Osteoblast (primary cell): ENCODE measurements at regions not wholly inside any gene's neighbourhood (a gene's known extent, or its start where the extent isn't known, plus 50 kb on each side); places are given as distances from the start of the nearest gene placed in this dataset.

Experiments used
- DNase-seq: peaks from one replicate; pipeline ENCODE4 v3.0.0; 2011; ENCODE audit warnings: low spot score, mixed read lengths; ENCODE audit not compliant: insufficient read length; ENCODE audit errors: missing footprints
- H2AFZ ChIP-seq: 2 replicates; pipeline ENCODE4 v1.6.0; 2011; ENCODE audit warnings: mild to moderate bottlenecking, low read length
- H3K27ac ChIP-seq: 2 replicates; pipeline ENCODE4 v1.5.1; 2011; ENCODE audit warnings: mild to moderate bottlenecking, low read depth, low read length, moderate library complexity
- H3K27me3 ChIP-seq: 2 replicates; pipeline ENCODE4 v1.6.0; 2012; ENCODE audit warnings: mild to moderate bottlenecking, control low read depth, inconsistent platforms, low read length, moderate library complexity; ENCODE audit not compliant: insufficient read depth
- H3K36me3 ChIP-seq: 2 replicates; pipeline ENCODE4 v1.5.1; 2011; ENCODE audit warnings: mild to moderate bottlenecking, low read length, control low read depth, moderate library complexity; ENCODE audit not compliant: insufficient read depth
- H3K4me1 ChIP-seq: 2 replicates; pipeline ENCODE4 v1.5.1; 2011; ENCODE audit warnings: mild to moderate bottlenecking, low read length, control low read depth, moderate library complexity; ENCODE audit not compliant: insufficient read depth
- H3K4me2 ChIP-seq: 2 replicates; pipeline ENCODE4 v1.6.0; 2011; ENCODE audit warnings: mild to moderate bottlenecking, low read length; ENCODE audit not compliant: insufficient read depth
- H3K4me3 ChIP-seq: fragments of 200-600 bp; sonication (generic); 3 replicates; pipeline ENCODE4 v1.5.1; 2012; ENCODE audit warnings: mild to moderate bottlenecking, low read length, inconsistent platforms; ENCODE audit not compliant: insufficient read depth
- H3K79me2 ChIP-seq: 2 replicates; pipeline ENCODE4 v1.6.0; 2012; ENCODE audit warnings: mild to moderate bottlenecking, low read length, control low read depth, inconsistent platforms; ENCODE audit not compliant: insufficient read depth
- H3K9me3 ChIP-seq: 2 replicates; pipeline ENCODE4 v1.5.1; 2011; ENCODE audit warnings: low read depth, low read length, control low read depth
- H4K20me1 ChIP-seq: 2 replicates; pipeline ENCODE4 v1.6.0; 2012; ENCODE audit warnings: mild to moderate bottlenecking, low read length, control low read depth; ENCODE audit not compliant: insufficient read depth
- CTCF ChIP-seq: IDR thresholded peaks from 2 replicates; pipeline ENCODE4 v1.5.1; 2011; ENCODE audit warnings: mild to moderate bottlenecking, low read depth, low read length, moderate library complexity; ENCODE audit errors: extremely low read depth

GRCh38 chr1:81380436-81380835, 420.3 kb upstream of the ADGRL2 start:
- H3K27ac ChIP-seq: no peak overlapping the region

GRCh38 chr1:81379430-81379829, 421.3 kb upstream of the ADGRL2 start:
- no peaks in the 10 kb centered on the region for H4K20me1 ChIP-seq
- DNase-seq: no peak
- no peak overlapping the region for H2AFZ ChIP-seq
- no peak overlapping the region for H3K4me2 ChIP-seq
- H3K9me3 ChIP-seq: no peaks in the 10 kb centered on the region
- H3K4me1 ChIP-seq: no peaks in the 10 kb centered on the region
- no peaks in the 10 kb centered on the region for H3K27me3 ChIP-seq
- no peak for TF ChIP-seq CTCF
- no peaks in the 10 kb centered on the region for H3K36me3 ChIP-seq
- no peak overlapping the region for H3K27ac ChIP-seq
- no peaks in the 10 kb centered on the region for H3K79me2 ChIP-seq
- H3K4me3 ChIP-seq: no peak overlapping the region

More at GRCh38 chr1:81380436-81380835, 420.3 kb upstream of the ADGRL2 start:
- no peak for TF ChIP-seq CTCF
- Histone ChIP-seq H3K9me3 (no peaks in the 10 kb centered on the region), H3K79me2 (no peaks in the 10 kb centered on the region), H3K4me1 (no peaks in the 10 kb centered on the region), H2AFZ (no peak overlapping the region), H3K27me3 (no peaks in the 10 kb centered on the region), H4K20me1 (no peaks in the 10 kb centered on the region), H3K4me3 (no peak overlapping the region), H3K4me2 (no peak overlapping the region), H3K36me3 (no peaks in the 10 kb centered on the region)
- no peak for DNase-seq

GRCh38 chr1:81377406-81377805, 423.3 kb upstream of the ADGRL2 start:
- H4K20me1 ChIP-seq: no peaks in the 10 kb centered on the region
- no peaks in the 10 kb centered on the region for H3K79me2 ChIP-seq
- no peak overlapping the region for H3K27ac ChIP-seq
- no peak for DNase-seq
- no peak overlapping the region for H2AFZ ChIP-seq
- no peaks in the 10 kb centered on the region for H3K9me3 ChIP-seq
- no peak overlapping the region for H3K4me2 ChIP-seq
- H3K36me3 ChIP-seq: no peaks in the 10 kb centered on the region
- H3K27me3 ChIP-seq: no peaks in the 10 kb centered on the region
- no peak for TF ChIP-seq CTCF
- no peak overlapping the region for H3K4me3 ChIP-seq
- no peaks in the 10 kb centered on the region for H3K4me1 ChIP-seq

- Histone ChIP-seq H2AFZ (no peak overlapping the region), H3K4me1 (no peaks in the 10 kb centered on the region), H3K27ac (no peak overlapping the region), H3K27me3 (no peaks in the 10 kb centered on the region), H4K20me1 (no peaks in the 10 kb centered on the region), H3K4me2 (no peak overlapping the region), H3K9me3 (no peaks in the 10 kb centered on the region), H3K4me3 (no peak overlapping the region), H3K79me2 (no peaks in the 10 kb centered on the region), H3K36me3 (no peaks in the 10 kb centered on the region)
- DNase-seq: no peak
- TF ChIP-seq CTCF: no peak
Observed at GRCh38 chr1:81375884-81376548, 424.7 kb upstream of the ADGRL2 start.
